AG04449 (cell line): ENCODE measurements at regions not wholly inside any gene's neighbourhood (a gene's known extent, or its start where the extent isn't known, plus 50 kb on each side); places are given as distances from the start of the nearest gene placed in this dataset.

Experiments used
- CTCF ChIA-PET: fragments of 350-600 bp; formaldehyde crosslinking; extraction: SDS; loops from one replicate; lab custom pipeline; 2021; ENCODE audit warnings: antibody characterized with exemption; lab: Yijun Ruan, JAX
- POLR2A ChIA-PET: fragments of 400-600, 350-600 bp; formaldehyde crosslinking; extraction: SDS; loops from one replicate; lab custom pipeline; 2020; ENCODE audit warnings: antibody characterized with exemption, inconsistent platforms; lab: Yijun Ruan, JAX
- DNase-seq: peaks from one replicate; pipeline ENCODE4 v3.0.0-alpha.2; 2010; ENCODE audit warnings: low read depth, low spot score
- H3K4me3 ChIP-seq: 2 replicates; pipeline ENCODE4 v1.5.1; 2011; ENCODE audit warnings: low read depth, mild to moderate bottlenecking, control low read depth, low read length
- CTCF ChIP-seq: IDR thresholded peaks from one replicate; pipeline ENCODE4 v1.5.1; 2011; ENCODE audit warnings: mild to moderate bottlenecking, moderate library complexity, low read length, control low read depth, inconsistent platforms; ENCODE audit not compliant: insufficient read depth; ENCODE audit errors: missing control alignments

- no peak overlapping the region for H3K4me3 ChIP-seq
- no peak for DNase-seq
- no peak for TF ChIP-seq CTCF
- ChIA-PET CTCF (no interaction called here), POLR2A (no interaction called here)
Measured at GRCh38 chr3:110577854-110578253, 493.8 kb upstream of the NECTIN3 start.

- ChIA-PET POLR2A (interaction anchor here (0.6 kb wide), 1 partner anchor 1214 kb away, joined by 3 read pairs; no protein-coding TSS in a partner anchor), CTCF (interaction anchor here (1.0 kb wide), 1 partner anchor 48 kb away, joined by 3 read pairs; no protein-coding TSS in a partner anchor)
- no peak overlapping the region for H3K4me3 ChIP-seq
- no peak for DNase-seq
- TF ChIP-seq CTCF = no peak
Measured at GRCh38 chr3:110579840-110580550, 491.6 kb upstream of the NECTIN3 start.

- POLR2A ChIA-PET = no interaction called here
Measured at GRCh38 chr3:110583373-110583935, 488.2 kb upstream of the NECTIN3 start.

GRCh38 chr3:110588906-110589305 lies 482.7 kb upstream of the NECTIN3 start:
- DNase-seq = no peak
- H3K4me3 ChIP-seq = no peak overlapping the region
- CTCF ChIA-PET = no interaction called here
- POLR2A ChIA-PET = no interaction called here
- no peak for TF ChIP-seq CTCF

More at GRCh38 chr3:110583373-110583935, 488.2 kb upstream of the NECTIN3 start:
- no peak overlapping the region for H3K4me3 ChIP-seq
- CTCF ChIA-PET = interaction anchor here (0.6 kb wide), 1 partner anchor 497 kb away, joined by 3 read pairs; no protein-coding TSS in a partner anchor
- no peak for DNase-seq
- TF ChIP-seq CTCF = no peak

GRCh38 chr3:110589341-110589740 lies 482.3 kb upstream of the NECTIN3 start:
- POLR2A ChIA-PET = no interaction called here
- no peak for DNase-seq
- CTCF ChIA-PET = no interaction called here
- no peak for TF ChIP-seq CTCF
- H3K4me3 ChIP-seq = no peak overlapping the region

- H3K4me3 ChIP-seq = no peak overlapping the region
- ChIA-PET POLR2A (no interaction called here), CTCF (no interaction called here)
- DNase-seq = no peak
- TF ChIP-seq CTCF = no peak
Measured at GRCh38 chr3:110593749-110594148, 477.9 kb upstream of the NECTIN3 start.
